KOPT-K1 (cell line): ENCODE measurements at regions not wholly inside any gene's neighbourhood (a gene's known extent, or its start where the extent isn't known, plus 50 kb on each side); places are given as distances from the start of the nearest gene placed in this dataset.

Experiments
- H3K27ac ChIP-seq: fragments of 200-600 bp; sonication (generic); 2 replicates; pipeline ENCODE4 v1.5.1; 2016; ENCODE audit warnings: antibody characterized with exemption, mild to moderate bottlenecking, low read depth, low read length; ENCODE audit not compliant: poor library complexity, severe bottlenecking
- H3K36me3 ChIP-seq: fragments of 200-600 bp; sonication (generic); 2 replicates; pipeline ENCODE4 v1.5.1; 2017; ENCODE audit warnings: antibody characterized with exemption, mild to moderate bottlenecking, low read length, moderate library complexity; ENCODE audit not compliant: insufficient read depth
- H3K9me3 ChIP-seq: fragments of 200-600 bp; sonication (generic); 2 replicates; pipeline ENCODE4 v1.5.1; 2017; ENCODE audit warnings: antibody characterized with exemption, low read length, mild to moderate bottlenecking; ENCODE audit not compliant: insufficient read depth, poor library complexity, severe bottlenecking

DNA sequence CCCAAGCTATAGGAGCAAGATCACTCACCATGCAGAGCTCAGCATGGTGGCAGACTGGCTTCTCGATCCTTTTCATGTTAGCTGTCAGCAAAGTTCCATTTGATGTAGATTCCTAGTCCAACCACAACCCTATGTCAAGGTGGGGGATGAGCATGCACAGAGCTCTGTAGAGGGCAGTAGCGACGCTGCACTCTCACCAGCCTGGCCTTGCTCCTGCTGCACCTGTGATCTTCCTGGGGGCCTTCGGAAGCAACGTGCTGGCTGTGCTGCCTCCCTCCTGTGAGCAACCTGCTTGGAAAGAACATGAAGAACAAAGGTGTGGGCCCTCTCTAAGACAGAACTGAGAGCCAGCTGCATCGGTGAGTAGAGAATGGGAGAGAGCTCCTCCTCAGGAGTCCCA, 479.4 kb upstream of the MYT1L start:
- Histone ChIP-seq H3K27ac (no peak overlapping the region), H3K9me3 (peaks cover 15% of the 10 kb centered on the region), H3K36me3 (no peaks in the 10 kb centered on the region)

DNA sequence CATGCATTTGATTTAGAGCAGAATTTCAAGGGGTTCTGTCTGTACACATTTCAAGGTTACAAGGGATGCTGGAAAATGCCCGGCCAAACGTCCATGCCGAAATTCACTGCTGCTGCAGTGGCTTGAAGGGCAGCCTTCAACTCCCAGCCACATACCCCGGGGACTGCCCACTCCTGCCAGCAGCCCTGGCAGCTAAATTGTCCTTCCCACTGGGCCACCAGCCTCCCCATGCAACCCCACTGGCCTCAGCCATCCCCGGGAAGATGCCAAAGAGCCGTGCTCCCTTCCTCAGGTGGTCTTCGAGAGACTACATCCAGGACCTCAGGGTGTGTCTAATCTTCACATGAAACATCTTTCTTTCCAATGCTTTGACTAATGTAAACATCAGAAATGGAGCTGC, 478.7 kb upstream of the MYT1L start:
- no peaks in the 10 kb centered on the region for H3K36me3 ChIP-seq
- H3K9me3 ChIP-seq, result peaks cover 17% of the 10 kb centered on the region

GRCh38 chr2:2808551-2809058, 477.5 kb upstream of the MYT1L start:
- Histone ChIP-seq H3K27ac (no peak overlapping the region), H3K36me3 (no peaks in the 10 kb centered on the region), H3K9me3 (peaks cover 12% of the 10 kb centered on the region)

More for the DNA sequence above, 478.7 kb upstream of the MYT1L start:
- H3K27ac ChIP-seq, result no peak overlapping the region

DNA sequence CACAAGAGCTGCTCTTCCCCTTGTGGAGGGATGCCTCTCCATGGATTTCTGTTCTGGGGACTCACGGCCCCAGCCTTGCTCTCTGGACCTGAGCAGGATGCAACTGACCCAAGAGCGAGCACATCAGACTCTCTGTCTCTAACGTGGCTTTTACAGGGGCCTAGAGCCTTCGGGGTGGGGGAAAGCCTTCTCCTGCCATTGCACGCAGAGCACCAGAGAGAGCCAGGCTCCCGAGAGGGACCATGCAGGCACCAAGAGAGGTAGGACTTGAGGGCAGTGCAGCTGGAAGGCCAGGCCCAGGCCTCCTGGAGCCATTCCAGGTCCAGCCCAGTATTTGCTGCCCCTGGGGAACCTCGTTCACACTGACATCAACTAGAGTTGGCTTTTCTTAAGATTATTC, 475.6 kb upstream of the MYT1L start:
- no peak overlapping the region for H3K27ac ChIP-seq
- H3K36me3 ChIP-seq, result no peaks in the 10 kb centered on the region
- H3K9me3 ChIP-seq, result peaks cover 23% of the 10 kb centered on the region

DNA sequence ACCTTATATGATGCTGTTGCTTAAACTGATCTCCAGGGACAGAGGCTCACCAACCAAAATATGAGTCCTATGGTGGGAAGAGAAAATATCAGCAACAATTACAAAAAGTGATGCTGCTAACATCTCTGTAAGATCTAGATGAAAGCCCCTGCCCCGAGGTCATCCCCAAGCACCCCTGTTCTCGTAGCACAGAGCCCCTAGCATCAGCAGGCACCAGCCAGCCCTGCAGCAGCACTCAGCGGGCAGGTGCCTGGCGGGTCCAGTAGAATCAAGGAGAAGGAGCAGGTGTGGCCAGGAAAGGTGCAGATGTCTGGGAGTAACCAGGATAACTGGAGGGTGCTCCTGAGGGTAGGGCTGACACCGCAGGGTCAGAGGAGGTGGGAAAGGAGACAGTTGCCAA, 474.2 kb upstream of the MYT1L start:
- no peak overlapping the region for H3K27ac ChIP-seq
- no peaks in the 10 kb centered on the region for H3K36me3 ChIP-seq
- peaks cover 19% of the 10 kb centered on the region for H3K9me3 ChIP-seq

- H3K27ac ChIP-seq, result no peak overlapping the region
- H3K9me3 ChIP-seq, result peaks cover 19% of the 10 kb centered on the region
- no peaks in the 10 kb centered on the region for H3K36me3 ChIP-seq
Measured at GRCh38 chr2:2804528-2804927, 473.5 kb upstream of the MYT1L start.

- Histone ChIP-seq H3K36me3 (no peaks in the 10 kb centered on the region), H3K27ac (no peak overlapping the region), H3K9me3 (peaks cover 19% of the 10 kb centered on the region)
Measured at GRCh38 chr2:2801458-2801857, 470.4 kb upstream of the MYT1L start.

DNA sequence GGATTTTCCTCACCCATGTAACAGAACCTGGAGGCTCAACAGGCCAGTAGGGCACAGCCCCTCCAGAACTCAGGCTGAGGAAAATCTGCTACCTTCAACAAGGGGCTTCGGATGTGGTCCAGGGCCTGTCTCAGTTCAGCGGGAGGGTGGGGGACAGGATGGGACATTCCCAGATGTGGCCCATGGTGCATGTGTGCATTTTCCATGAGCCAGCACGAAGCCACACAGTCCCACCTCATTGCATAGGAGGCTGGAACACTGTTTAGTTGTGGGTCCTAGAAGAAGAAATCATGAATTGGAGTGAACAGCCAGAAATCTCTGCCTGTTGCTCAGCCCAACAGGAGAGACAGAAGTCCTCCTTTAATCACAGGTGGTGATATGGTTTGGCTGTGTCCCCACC, 469.6 kb upstream of the MYT1L start:
- Histone ChIP-seq H3K27ac (no peak overlapping the region), H3K9me3 (peaks cover 19% of the 10 kb centered on the region), H3K36me3 (no peaks in the 10 kb centered on the region)

GRCh38 chr2:2800001-2800400, 468.9 kb upstream of the MYT1L start:
- no peak overlapping the region for H3K27ac ChIP-seq
- no peaks in the 10 kb centered on the region for H3K36me3 ChIP-seq
- H3K9me3 ChIP-seq, result peaks cover 19% of the 10 kb centered on the region

- no peaks in the 10 kb centered on the region for H3K36me3 ChIP-seq
- no peak overlapping the region for H3K27ac ChIP-seq
- H3K9me3 ChIP-seq, result peaks cover 11% of the 10 kb centered on the region
Measured at GRCh38 chr2:2799151-2799697, 468.1 kb upstream of the MYT1L start.

DNA sequence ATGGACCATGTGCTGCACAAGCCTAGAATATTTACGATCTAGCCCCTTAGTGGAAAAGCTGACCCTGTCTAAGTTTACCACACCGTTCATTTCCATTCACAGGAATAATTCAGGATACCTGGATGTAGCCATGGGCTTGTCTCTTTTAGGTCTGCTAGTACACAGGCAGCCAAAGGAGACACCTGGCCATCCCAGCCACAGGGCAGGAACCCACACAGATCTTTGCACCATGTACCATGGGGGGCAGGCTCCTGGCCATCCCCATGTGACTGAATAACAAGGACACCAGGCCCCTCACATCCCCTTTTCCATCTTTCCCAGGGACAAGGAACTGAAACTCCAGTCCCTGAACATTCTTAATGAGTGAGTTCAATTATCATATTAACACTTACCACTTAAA, 467.3 kb upstream of the MYT1L start:
- Histone ChIP-seq H3K36me3 (no peaks in the 10 kb centered on the region), H3K9me3 (peaks cover 11% of the 10 kb centered on the region), H3K27ac (no peak overlapping the region)

DNA sequence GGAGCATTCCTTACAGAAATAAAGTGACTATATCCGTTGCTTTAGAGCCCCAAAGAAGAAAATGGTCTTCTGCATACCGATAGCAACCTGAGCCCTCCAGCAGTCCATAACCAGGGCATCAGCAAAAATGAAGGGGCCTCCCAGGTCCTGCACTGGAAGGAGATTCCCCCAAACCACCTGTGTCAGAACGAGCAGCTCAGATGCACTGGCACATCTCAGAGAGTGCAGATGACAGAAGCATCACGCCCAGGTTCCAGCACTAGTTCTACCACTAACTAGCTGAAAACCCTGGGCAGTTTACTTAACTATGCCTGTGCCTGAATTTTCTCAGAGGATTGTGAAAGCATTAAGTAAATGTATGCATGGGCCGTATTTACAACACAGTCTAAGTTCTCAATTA, 466.7 kb upstream of the MYT1L start:
- Histone ChIP-seq H3K36me3 (no peaks in the 10 kb centered on the region), H3K27ac (no peak overlapping the region), H3K9me3 (peaks cover 6% of the 10 kb centered on the region)

- Histone ChIP-seq H3K27ac (no peak overlapping the region), H3K9me3 (no peaks in the 10 kb centered on the region), H3K36me3 (no peaks in the 10 kb centered on the region)
Measured at GRCh38 chr2:2796207-2796606, 465.1 kb upstream of the MYT1L start.

DNA sequence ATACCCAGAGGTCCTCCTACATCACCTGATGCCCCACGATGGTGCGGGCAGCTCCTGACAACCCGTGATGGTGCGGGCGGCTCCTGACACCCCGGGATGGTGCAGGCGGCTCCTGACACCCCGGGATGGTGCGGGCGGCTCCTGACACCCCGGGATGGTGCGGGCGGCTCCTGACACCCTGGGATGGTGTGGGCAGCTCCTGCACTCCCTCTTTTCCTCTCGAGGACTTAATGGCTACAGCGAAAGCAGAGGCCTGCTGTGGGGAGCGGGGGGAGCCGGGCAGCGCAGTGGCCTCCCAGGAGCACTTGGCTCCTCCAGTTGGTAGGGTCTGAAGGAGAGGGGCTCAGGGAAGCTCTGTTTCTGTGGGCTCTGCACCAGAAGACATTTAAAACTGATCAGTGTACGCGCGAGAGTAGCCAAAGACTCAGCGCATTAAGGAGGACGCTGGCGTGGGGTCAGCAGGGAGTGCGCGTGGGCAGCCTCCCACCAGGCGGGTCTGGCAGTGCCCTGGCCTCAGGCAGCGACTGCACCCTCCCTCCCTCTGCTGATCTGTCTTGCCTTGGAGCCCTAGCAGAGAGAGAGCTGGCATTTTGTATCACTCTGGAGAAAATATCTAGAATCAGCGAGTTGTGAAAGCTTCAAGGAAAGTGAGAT, 464.5 kb upstream of the MYT1L start:
- no peak overlapping the region for H3K27ac ChIP-seq
- H3K9me3 ChIP-seq, result no peaks in the 10 kb centered on the region
- H3K36me3 ChIP-seq, result no peaks in the 10 kb centered on the region

GRCh38 chr2:2793925-2794560, 463.0 kb upstream of the MYT1L start:
- Histone ChIP-seq H3K27ac (no peak overlapping the region), H3K36me3 (no peaks in the 10 kb centered on the region), H3K9me3 (no peaks in the 10 kb centered on the region)

- no peak overlapping the region for H3K27ac ChIP-seq
- H3K9me3 ChIP-seq, result no peaks in the 10 kb centered on the region
- no peaks in the 10 kb centered on the region for H3K36me3 ChIP-seq
Measured at GRCh38 chr2:2793514-2793913, 462.4 kb upstream of the MYT1L start.
